A204.1 (cell line): ENCODE measurements at regions not wholly inside any gene's neighbourhood (a gene's known extent, or its start where the extent isn't known, plus 50 kb on each side); places are given as distances from the start of the nearest gene placed in this dataset.

ENCODE experiments used
- FAIRE-seq: peaks from 2 replicates; lab custom pipeline; 2012; peaks lifted over from hg19 to GRCh38; lab: Jason Lieb, UNC

DNA sequence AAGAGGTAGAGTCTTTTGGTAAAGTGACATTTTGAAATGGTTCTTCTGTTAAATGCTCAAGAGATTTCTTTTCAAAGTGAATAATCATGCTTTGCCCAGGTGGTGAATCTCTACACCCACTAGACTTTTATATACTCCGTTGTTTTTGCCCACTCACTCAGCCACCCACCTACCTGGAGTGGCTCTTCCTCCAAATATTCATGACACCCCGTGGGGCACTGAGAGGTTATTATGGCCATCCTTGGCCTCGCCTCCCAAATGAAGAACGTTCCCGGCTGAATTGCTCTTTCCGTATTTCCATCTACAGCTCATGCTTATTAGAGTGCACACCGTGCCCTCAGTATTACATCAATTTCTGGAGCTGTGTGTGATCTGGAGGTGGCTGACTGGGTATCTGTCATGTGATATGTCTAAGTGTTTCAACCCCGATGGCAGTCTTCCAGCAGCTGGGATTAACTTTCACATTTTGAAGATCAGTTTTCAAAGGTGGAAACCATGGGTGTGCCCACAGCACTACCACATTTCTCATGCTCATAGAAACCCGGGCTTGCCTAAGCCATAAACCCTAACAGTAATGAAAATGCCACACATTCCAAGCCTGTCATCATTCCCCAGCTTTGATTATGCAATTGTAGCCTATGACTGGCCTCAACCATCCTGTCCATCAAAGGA is 406.6 kb upstream of the MMADHC start:
- no peak for FAIRE-seq

DNA sequence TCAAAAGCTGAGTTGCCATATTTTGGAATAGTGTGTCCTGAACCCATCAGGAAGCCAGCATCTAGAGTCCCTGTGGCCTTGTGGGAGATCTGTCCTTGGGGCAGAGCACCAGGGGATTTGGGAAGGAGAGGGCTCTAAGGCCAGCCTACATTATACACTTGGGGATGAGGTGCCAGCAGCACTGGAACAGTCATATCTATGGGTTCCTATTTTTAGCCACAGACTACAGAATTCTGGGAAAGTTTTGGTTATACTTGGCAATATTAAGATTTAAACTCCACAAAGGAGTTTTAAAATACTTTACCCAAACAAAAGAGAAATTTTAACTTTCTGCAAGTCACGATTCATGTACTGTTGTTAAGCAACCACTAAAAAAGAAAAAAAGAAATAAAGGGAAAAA is 405.7 kb upstream of the MMADHC start:
- FAIRE-seq, result no peak

DNA sequence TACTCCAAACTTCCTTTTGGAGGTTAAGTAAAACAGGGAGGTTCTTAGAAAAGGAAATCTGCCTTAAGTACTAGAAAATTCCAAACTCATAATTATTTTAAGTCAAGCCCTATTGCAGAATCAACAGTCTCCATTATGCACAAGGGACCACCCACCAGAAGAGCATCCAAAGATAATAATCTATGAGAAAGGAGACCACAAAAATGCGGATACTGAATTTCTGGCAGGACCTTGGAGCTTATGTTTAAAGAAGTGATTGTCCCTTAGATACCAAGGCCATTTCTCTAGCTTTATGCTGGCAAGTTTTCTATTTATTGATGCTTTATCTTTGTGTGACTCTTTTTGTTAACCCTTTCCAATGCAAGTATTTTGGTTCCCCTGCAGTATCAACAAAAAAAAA is 404.0 kb upstream of the MMADHC start:
- FAIRE-seq, result no peak

DNA sequence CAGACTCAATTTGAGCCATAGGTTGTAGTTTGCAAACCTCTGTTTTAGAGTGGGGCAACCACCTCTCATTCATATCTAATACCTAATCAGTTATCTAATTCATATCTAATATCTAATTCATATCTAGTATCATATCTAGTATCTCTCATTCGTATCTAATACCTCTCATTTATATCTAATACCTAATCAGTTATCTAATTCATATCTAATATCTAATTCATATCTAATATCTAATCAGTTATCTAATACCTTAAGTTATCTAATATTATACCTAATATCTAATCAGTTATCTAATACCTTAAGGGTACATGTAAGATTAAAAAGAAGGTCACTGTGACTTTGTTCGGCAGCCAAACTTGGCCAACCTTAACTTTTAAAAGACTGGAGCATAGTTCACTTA is 403.4 kb upstream of the MMADHC start:
- no peak for FAIRE-seq

DNA sequence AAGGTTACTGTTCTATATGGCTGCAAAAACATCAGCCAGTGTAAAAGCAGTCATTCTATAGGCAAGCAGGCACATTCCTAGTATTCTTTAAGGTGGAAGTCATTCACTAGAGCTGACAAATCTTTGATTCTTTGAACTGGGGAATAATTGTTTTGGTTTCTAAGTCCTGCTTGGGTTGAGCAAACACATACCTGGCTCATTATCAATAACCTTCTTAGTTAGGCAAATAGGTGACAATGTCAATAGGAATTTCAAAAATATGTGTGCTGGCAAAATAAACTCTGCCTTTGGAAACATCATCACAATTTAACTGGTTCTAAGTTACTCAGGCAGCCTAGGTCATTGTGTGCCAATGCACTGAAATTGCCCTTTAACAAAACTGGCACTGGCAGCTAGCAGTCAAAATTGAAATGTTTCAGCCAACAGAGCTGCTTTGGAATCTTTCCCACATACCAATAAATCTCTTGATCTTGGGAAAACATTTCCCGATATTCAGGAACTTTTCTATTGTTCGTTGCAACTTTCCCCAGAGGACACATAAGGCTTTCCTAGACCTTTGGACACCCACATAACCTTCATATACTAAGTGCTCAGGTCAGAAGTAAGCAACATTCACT is 402.0 kb upstream of the MMADHC start:
- no peak for FAIRE-seq

DNA sequence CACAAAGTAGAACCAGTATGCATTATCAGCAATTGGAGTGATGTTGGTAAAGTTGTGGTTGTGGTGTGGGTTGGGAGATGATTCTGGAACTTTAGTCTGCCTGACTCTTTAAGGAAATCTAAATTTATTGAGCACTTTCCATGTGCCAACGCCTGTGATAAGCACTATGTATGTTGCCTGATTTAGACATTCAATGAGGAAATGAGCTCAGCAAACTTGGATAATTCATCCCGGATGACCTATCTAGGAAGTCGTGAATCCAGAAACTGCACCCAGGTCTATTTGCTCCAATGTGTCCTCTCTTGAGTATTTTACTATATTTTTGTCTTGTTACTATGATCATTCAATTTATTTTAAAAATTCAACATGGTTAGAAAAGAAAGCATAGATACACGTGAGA is 400.8 kb upstream of the MMADHC start:
- FAIRE-seq, result no peak

DNA sequence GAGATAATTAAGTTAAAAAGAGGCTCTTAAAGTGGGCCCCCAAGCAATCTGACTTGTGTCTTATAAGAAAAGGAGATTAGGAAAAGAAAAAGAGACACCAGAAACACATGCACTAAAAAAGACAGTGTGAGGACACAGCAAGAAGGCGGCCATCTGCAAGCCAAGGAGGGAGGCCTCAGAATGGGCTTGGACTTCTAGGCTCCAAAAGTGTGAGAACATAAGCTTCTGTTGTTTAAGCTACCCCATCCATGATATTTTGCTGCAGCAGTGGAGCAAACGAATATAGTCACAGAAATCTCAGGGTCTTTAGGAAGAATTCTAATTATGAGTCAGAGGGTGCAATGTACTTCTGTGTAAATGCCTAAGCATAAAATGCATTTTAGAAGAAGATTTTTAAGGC is 399.3 kb upstream of the MMADHC start:
- no peak for FAIRE-seq

DNA sequence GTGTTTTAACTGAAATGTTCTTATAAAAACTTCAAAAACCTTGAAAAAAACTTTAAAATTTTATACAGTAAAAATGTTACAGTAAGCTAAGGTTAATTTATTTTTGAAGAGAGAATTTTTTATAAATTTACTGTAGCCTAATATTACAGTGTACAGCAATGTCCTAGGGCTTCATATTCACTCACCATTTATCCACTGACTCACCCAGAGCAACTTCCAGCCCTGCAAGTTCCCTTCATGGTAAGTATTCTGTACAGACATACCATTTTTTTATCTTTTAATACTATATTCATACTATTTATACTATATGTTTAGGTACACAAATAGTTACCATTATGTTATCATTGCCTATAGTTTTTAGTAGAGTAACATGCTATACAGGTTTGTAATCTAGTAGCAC is 396.7 kb upstream of the MMADHC start:
- FAIRE-seq, result no peak

DNA sequence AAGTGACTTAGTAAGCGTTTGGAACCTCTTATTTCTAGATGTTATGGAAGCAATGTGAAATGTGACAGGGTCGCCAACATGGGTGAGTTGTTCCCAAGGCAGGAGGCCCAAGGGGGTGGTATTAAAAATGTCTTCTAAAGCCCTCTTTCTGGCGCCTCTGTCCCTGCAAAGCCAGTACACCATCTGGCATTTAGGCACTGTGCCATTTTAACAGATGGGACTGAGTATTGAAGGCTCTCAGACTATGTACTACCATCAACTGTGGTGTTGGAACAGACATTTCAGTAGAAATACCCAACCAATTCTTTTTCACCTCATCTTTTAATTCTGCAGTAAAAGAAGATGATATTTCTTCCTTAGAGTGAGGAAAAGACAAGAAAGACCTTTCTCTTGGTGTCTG is 384.5 kb upstream of the MMADHC start:
- no peak for FAIRE-seq

DNA sequence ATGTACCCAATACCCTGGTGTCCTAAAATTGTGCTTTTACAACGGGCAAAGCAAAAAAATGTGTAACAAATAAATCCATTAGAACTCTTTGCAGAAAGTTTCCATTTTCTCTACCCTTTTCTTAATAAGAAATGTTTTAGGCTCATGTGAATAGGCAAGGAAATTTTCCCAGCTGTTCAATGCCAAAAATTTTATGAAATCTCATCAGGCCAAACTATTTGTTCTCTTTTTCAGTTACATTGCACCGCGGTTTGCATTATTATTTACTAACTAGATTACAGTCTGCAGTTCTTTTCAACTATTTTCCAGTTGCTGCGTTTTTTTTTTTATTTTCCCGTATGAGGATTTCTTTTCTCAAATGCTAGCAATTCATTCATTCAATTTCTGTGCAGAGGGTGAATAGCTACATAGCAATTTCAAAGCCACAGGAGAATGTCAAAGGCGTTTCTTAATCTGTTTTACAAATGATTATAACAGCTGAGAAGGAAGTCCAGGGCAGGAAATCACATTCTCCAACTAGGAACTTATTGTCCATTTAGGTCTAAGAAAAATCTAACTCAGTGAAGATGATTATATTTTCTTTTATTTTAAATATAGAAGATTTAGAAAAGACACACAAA is 367.5 kb upstream of the MMADHC start:
- FAIRE-seq, result no peak

DNA sequence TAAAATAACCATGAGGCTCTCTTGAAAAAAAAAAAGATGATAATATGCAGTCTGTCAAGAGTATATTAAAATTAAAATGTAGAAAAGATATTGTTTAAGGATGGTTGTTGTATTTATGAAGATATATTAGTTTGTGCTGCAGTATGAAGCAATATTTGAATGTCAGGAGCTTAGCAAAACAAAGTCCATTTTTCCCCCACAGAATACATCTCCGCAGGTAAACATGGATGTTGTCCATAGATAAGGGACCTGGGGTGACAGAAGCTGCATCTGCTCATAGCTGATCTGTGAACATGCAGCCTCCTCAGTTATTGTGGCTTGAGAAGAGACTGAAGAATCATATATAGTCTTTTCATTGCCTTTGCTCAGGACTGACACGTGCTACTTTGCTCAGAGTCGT is 366.1 kb upstream of the MMADHC start:
- FAIRE-seq, result no peak

DNA sequence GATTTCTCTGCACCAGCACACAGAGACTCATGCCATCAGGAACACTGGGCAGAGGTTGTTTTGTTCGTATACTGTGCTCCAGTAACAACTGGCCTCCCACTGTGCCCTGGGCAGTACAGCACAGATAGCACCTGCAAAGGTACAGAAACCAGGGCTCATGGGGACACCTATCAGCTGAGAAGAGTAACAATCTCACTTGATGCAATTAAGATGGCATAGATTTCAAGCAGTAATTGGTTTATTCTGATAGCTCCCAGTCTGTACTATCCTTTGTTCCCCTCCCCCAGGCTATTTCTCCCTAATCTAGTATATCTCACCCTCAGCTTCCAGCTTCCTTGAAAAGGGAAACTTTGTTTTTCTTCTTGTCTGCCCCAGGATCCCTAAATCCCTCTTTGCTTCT is 343.9 kb upstream of the MMADHC start:
- no peak for FAIRE-seq

DNA sequence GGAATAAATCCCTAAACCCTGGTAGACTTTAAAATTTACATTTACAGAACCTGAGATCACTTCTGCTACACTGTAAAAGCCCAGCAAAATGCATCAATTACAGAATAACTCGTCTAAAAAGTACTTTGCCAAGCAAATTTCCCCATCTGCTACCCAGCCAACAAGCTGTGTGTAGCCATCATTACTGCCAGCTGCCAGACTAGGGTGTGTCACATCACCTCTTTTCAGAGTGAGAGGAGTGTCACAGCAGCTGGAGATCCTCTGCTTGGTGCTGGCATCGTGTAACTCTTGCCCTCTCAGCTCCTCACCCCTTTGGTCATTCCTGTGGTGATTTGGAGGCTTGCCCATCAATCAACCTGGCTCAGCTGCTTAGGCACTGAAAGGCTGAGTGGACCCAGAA is 340.4 kb upstream of the MMADHC start:
- FAIRE-seq, result no peak

DNA sequence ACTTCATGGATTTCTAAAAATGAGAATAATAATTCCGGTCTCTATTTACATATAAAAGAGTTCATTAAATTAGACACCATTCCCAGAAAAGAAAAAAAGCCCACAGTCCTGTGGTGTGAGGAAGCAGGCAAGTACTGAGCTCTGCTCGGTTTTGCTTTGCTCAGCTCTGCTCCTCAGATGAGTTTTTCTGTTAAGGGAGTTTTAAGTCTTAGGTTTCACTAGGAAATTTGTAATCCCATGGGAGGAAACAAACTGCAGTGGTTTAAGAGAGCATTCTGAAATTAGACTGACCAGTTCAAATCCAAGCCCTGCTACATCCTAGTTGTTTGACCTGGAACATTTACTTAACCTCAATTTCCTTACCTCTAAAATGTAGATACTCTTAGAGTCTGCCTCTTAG is 338.6 kb upstream of the MMADHC start:
- FAIRE-seq, result no peak

DNA sequence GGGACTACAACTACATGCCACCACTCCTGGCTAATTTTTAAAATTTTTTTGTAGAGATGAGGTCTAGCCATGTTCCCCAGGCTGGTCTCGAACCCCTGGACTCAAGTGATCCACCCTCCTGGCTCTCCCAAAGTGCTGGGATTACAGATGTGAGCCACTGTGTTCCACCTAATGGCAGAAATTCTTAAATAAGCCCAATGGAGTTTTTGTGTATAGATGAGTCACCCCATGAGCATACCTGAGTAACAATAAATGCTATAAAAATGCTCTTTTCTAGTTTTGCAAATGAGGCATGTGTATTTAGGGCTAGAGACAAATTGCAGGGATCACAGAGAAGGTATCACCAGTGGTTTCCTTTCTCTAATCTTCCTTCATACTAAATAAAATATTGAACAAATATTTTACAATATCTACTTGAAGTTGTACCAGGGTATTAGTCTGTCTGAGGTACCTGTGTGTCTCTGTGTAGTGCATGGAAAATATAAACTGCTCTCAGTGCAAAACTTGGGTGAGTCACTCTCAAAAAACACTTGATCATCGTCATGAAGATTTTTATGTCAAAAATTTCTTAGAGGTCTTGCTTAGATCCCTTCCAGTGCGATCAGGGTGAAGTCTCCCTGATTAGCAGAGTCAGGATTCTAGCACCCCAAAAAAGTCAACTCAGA is 337.1 kb upstream of the MMADHC start:
- no peak for FAIRE-seq

DNA sequence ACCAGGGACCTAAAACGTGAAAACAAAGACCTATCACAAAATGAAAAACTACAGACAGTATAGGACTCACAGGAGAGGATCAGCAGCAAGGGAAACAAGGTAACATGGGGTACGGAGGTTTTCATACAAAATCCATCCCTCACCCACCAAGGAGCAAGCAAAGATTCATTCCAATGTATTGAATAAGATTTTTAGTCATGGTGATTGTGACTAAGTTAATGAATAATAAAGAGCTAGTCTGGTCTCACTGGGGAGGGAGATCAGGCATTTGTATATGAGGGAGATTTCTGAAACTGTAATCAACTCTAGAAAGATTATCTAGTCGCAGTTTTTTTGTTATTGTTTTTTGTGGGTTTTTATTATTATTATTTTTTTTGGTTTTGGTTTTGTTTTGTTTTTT is 336.5 kb upstream of the MMADHC start:
- FAIRE-seq, result no peak

DNA sequence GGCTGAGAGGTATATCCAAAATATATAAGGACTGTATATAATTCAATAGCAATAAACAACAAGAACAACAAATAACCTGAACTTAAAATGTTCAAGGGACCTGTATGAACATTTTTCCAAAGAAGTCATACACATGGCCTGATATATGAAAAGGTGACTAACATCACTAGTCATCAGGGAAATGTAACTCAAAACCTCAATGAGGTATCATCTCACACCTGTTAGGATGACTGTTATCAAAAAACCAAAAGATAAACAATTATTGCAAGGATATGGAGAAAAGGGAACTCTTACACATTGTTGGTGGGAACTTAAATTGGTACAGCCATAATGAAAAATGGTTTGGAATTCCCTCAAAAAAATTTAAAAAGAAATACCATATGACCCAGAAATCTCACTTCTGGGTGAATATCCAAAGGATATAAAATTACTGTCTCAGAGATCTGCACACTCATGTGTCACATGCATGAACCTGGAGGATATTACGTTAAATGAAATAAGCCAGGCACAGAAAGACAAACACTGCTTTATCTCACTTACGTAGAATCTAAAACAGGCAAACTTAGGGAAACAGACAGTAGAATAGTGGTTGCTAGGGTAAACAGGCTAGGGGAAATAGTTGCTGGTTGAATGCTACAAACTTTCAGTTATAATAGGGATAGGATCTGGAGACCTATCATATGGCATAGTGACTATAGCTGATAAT is 334.5 kb upstream of the MMADHC start:
- FAIRE-seq, result no peak

DNA sequence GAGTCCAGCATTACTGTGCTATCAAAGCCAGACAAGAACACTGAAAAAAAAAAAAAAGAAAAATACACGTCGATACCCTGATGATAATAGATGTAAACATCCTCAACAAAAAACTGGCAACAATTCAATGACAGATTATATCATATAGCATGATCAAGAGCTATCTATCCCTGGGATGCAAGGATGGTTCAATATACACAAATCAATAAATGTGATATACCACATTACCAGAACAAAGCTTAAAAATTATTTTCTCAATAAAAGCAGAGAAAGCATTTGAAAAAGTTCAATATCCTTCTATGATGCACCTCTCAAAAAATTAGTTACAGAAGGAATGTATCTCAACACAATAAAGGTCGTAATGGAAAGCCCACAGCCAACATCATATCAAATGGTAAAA is 332.8 kb upstream of the MMADHC start:
- no peak for FAIRE-seq

DNA sequence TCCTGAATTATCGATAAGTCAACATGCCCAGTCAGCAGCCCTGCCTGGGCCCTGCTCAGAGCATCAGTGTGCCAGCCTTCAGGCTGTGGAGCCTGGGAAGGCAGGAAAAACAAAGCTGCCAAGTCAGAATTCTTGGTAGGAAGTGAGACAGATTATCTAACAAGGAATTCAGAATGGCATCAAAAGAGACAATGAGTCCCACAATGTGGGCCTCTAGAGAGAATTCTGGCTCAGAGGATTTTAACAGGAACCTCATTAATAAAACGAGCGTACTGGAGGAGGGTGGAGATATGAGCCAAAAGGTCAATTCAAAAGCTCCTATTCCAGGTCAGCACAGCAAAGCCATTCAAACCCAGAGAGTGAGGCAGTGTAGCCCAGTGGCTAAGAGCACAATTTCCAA is 327.6 kb upstream of the MMADHC start:
- no peak for FAIRE-seq

DNA sequence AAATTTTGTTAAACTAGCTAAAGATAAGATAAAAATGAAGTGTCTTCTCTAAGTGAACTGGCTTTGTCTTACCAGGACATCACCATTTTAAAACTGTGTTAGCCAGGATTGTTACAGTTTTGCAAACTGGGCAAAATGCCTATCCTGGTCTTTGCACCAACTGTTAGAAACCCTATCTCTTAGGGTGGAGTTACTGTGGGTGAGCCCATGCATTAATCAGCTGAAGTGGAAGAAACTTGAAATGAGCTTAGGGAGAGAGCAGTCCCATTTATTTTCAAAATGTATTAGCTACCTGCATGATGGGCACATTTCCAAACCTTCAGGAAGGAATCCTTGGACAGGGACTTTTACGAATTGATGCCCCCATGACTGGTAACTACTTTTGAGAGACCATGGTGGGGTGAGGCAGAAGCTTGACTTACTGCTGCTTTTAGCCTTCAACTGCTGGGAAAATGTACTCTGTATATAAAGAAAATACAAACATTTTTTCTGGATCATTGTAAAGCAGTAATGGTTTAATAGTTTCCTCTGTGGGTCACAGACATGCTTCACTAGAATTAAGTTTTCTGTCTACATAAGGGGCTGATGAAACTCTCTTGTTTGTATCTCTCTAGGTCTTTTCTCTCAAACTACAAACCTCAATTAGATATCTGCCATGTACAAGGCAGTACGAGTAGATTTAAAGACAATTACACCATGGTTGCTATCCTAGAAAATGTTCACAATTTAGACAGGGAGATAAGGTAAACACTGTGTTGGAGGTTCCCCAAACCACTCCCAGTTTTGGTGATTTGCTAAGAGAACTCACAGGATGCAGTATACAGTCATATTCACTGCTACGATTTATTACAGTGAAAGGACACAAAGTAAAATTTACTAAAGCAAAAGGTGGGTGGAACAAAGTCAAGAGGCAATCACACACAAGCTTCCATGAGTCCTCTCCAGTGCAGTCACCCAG is 321.4 kb upstream of the MMADHC start:
- FAIRE-seq, result no peak

DNA sequence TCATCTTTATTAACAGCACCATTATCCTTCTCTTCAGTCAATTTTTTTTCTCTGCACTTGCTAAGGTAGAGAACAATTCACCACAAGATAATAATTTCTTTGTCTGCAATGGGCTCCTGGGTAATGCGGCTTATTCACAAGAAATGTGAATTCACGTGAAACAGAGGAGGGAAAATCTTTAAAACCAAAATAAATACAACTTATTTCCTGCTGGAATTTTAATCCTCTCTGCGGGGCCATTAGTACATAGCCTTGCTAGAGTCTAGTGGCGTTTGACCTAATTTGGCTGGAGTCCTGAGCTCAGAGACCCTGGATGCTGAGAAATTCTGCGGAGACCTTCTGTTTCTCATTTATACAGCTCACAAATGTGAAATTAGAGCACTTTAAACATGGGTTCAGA is 319.3 kb upstream of the MMADHC start:
- no peak for FAIRE-seq
